ENCODE measurements at regions not wholly inside any gene's neighbourhood (a gene's known extent, or its start where the extent isn't known, plus 50 kb on each side); places are given as distances from the start of the nearest gene placed in this dataset.
"Not testable (repeated sequence)": the region's sequence is repeated elsewhere in the genome, so short reads cannot be mapped to it uniquely, and the experiment has no call there.

- DNase-seq, result not testable (repeated sequence)
Observed at GRCh38 chr6:21282360-21282759, 311.2 kb upstream of the SOX4 start.

- DNase-seq, result no peak
Observed at GRCh38 chr6:21284166-21284565, 309.4 kb upstream of the SOX4 start.

- DNase-seq, result no peak
Observed at GRCh38 chr6:21284706-21285105, 308.8 kb upstream of the SOX4 start.

- DNase-seq, result no peak
Observed at GRCh38 chr6:21294144-21294543, 299.4 kb upstream of the SOX4 start.

GRCh38 chr6:21295506-21296240, 297.9 kb upstream of the SOX4 start:
- DNase-seq, result no peak

GRCh38 chr6:21297665-21298064, 295.9 kb upstream of the SOX4 start:
- no peak for DNase-seq

GRCh38 chr6:21299216-21299615, 294.3 kb upstream of the SOX4 start:
- no peak for DNase-seq

GRCh38 chr6:21300439-21300838, 293.1 kb upstream of the SOX4 start:
- DNase-seq, result no peak

- DNase-seq, result no peak
Observed at GRCh38 chr6:21305893-21306332, 287.6 kb upstream of the SOX4 start.

- DNase-seq, result no peak
Observed at GRCh38 chr6:21306546-21306945, 287.0 kb upstream of the SOX4 start.

- DNase-seq, result no peak
Observed at GRCh38 chr6:21309807-21310221, 283.7 kb upstream of the SOX4 start.

GRCh38 chr6:21310568-21311140, 282.9 kb upstream of the SOX4 start:
- no peak for DNase-seq

GRCh38 chr6:21312118-21312517, 281.4 kb upstream of the SOX4 start:
- DNase-seq, result no peak

GRCh38 chr6:21317642-21318041, 275.9 kb upstream of the SOX4 start:
- no peak for DNase-seq

- DNase-seq, result no peak
Observed at GRCh38 chr6:21321076-21321475, 272.5 kb upstream of the SOX4 start.

- no peak for DNase-seq
Observed at GRCh38 chr6:21321531-21321930, 272.0 kb upstream of the SOX4 start.

- no peak for DNase-seq
Observed at GRCh38 chr6:21323577-21323976, 270.0 kb upstream of the SOX4 start.

- no peak for DNase-seq
Observed at GRCh38 chr6:21325201-21325856, 268.2 kb upstream of the SOX4 start.

GRCh38 chr6:21327326-21328112, 266.0 kb upstream of the SOX4 start:
- DNase-seq, result no peak

- no peak for DNase-seq
Observed at GRCh38 chr6:21331235-21331634, 262.3 kb upstream of the SOX4 start.

- DNase-seq, result no peak
Observed at GRCh38 chr6:21332077-21332476, 261.5 kb upstream of the SOX4 start.

- no peak for DNase-seq
Observed at GRCh38 chr6:21332660-21333059, 260.9 kb upstream of the SOX4 start.

- no peak for DNase-seq
Observed at GRCh38 chr6:21333715-21334114, 259.8 kb upstream of the SOX4 start.
